HG03432 (cell line): ENCODE measurements at regions not wholly inside any gene's neighbourhood (a gene's known extent, or its start where the extent isn't known, plus 50 kb on each side); places are given as distances from the start of the nearest gene placed in this dataset.
"Not testable (repeated sequence)": the region's sequence is repeated elsewhere in the genome, so short reads cannot be mapped to it uniquely, and the experiment has no call there.

Experiments used
- ATAC-seq: cut with Tn5 transposase; IDR thresholded peaks from one replicate; pipeline ENCODE4 v1.9.1; 2021; ENCODE audit warnings: mild to moderate bottlenecking, moderate library complexity; ENCODE audit not compliant: unreplicated experiment

GRCh38 chr3:82521657-82522056 lies 760.2 kb upstream of the GBE1 start:
- ATAC-seq = no peak

GRCh38 chr3:82520846-82521245 lies 759.4 kb upstream of the GBE1 start:
- peak; percentile 56 for ATAC-seq

GRCh38 chr3:82509951-82510603 lies 748.6 kb upstream of the GBE1 start:
- no peak for ATAC-seq

GRCh38 chr3:82509106-82509842 lies 747.8 kb upstream of the GBE1 start:
- ATAC-seq = no peak

- no peak for ATAC-seq
These were observed 744.8 kb upstream of the GBE1 start for GRCh38 chr3:82506204-82506603.

GRCh38 chr3:82505079-82505756 lies 743.8 kb upstream of the GBE1 start:
- ATAC-seq = no peak

GRCh38 chr3:82498186-82498585 lies 736.7 kb upstream of the GBE1 start:
- ATAC-seq = no peak

- no peak for ATAC-seq
These were observed 735.6 kb upstream of the GBE1 start for GRCh38 chr3:82496890-82497560.

GRCh38 chr3:82495655-82496054 lies 734.2 kb upstream of the GBE1 start:
- ATAC-seq = no peak

- ATAC-seq = peak; percentile 47
These were observed 733.6 kb upstream of the GBE1 start for GRCh38 chr3:82494977-82495489.

GRCh38 chr3:82493858-82494257 lies 732.4 kb upstream of the GBE1 start:
- peak; percentile 60 for ATAC-seq

- no peak for ATAC-seq
These were observed 713.9 kb upstream of the GBE1 start for GRCh38 chr3:82475306-82475705.

GRCh38 chr3:82474711-82475110 lies 713.3 kb upstream of the GBE1 start:
- no peak for ATAC-seq

- no peak for ATAC-seq
These were observed 712.6 kb upstream of the GBE1 start for GRCh38 chr3:82473864-82474541.

- no peak for ATAC-seq
These were observed 705.6 kb upstream of the GBE1 start for GRCh38 chr3:82467051-82467450.

GRCh38 chr3:82462977-82463376 lies 701.5 kb upstream of the GBE1 start:
- no peak for ATAC-seq

- no peak for ATAC-seq
These were observed 699.8 kb upstream of the GBE1 start for GRCh38 chr3:82461049-82461889.

GRCh38 chr3:82448320-82448719 lies 686.9 kb upstream of the GBE1 start:
- ATAC-seq = no peak

GRCh38 chr3:82428821-82429220 lies 667.4 kb upstream of the GBE1 start:
- ATAC-seq = not testable (repeated sequence)

- no peak for ATAC-seq
These were observed 662.5 kb upstream of the GBE1 start for GRCh38 chr3:82424031-82424339.
